HepG2 (cell line): ENCODE measurements at regions not wholly inside any gene's neighbourhood (a gene's known extent, or its start where the extent isn't known, plus 50 kb on each side); places are given as distances from the start of the nearest gene placed in this dataset.

Experiments used
- CTCF ChIP-seq: sonication (generic); formaldehyde crosslinking; IDR thresholded peaks from 2 replicates; pipeline ENCODE4 v1.5.0; 2020; ENCODE audit warnings: mild to moderate bottlenecking, missing genetic modification reagents, moderate library complexity
- FOXK2 ChIP-seq: fragments of 450-650 bp; IDR thresholded peaks from 2 replicates; pipeline ENCODE4 v1.6.1; 2016
- GLI4 ChIP-seq: sonication (generic); formaldehyde crosslinking; IDR thresholded peaks from 2 replicates; pipeline ENCODE4 v1.5.1; 2020; ENCODE audit warnings: missing genetic modification reagents, mild to moderate bottlenecking, moderate library complexity, borderline replicate concordance
- HCFC1 ChIP-seq: fragments of 150-350 bp; IDR thresholded peaks from 2 replicates; pipeline ENCODE4 v1.6.1; 2014; ENCODE audit warnings: low read depth, low read length
- HMGXB4 ChIP-seq, 2 experiments: sonication (generic) in 1 of 2; formaldehyde crosslinking in 1 of 2; IDR thresholded peaks; 2 replicates each; pipeline versions ENCODE4 v1.4.0 to v1.6.1; 2018 to 2020; ENCODE audit warnings: missing genetic modification reagents in 2 of 2, borderline replicate concordance in 1 of 2, low read depth in 1 of 2, mild to moderate bottlenecking in 1 of 2, missing biosample characterization in 1 of 2
- MAX ChIP-seq: IDR thresholded peaks from 2 replicates; pipeline ENCODE4 v1.6.1; 2012; ENCODE audit warnings: inconsistent platforms
- STAG1 ChIP-seq: sonication (generic); formaldehyde crosslinking; IDR thresholded peaks from 2 replicates; pipeline ENCODE4 v1.4.0; 2020; ENCODE audit warnings: missing genetic modification reagents
- ZBTB20 ChIP-seq: sonication (generic); formaldehyde crosslinking; IDR thresholded peaks from 2 replicates; pipeline ENCODE4 v1.8.1; 2023; ENCODE audit warnings: missing genetic modification reagents, low read depth, mild to moderate bottlenecking, borderline replicate concordance
- ZBTB33 ChIP-seq: sonication (generic); formaldehyde crosslinking; IDR thresholded peaks from 2 replicates; pipeline ENCODE4 v1.4.0; 2020; ENCODE audit warnings: missing genetic modification reagents
- ZKSCAN1 ChIP-seq: fragments of 150-350 bp; IDR thresholded peaks from 2 replicates; pipeline ENCODE4 v1.6.1; 2014; ENCODE audit warnings: low read length
- ZNF367 ChIP-seq: sonication (generic); formaldehyde crosslinking; IDR thresholded peaks from 2 replicates; pipeline ENCODE4 v1.4.0; 2020; ENCODE audit warnings: missing genetic modification reagents, borderline replicate concordance
- ZNF552 ChIP-seq: sonication (generic); formaldehyde crosslinking; IDR thresholded peaks from 2 replicates; pipeline ENCODE4 v1.9.0; 2022; ENCODE audit warnings: missing genetic modification reagents, mild to moderate bottlenecking, borderline replicate concordance
- ZNF644 ChIP-seq: IDR thresholded peaks from 2 replicates; pipeline ENCODE4 v1.6.1; 2016; ENCODE audit warnings: low read depth
- TF ChIP-seq, protein P1 (sequence below): sonication (generic); formaldehyde crosslinking; IDR thresholded peaks from 2 replicates; pipeline ENCODE4 v1.8.1; 2023; ENCODE audit warnings: mild to moderate bottlenecking, missing genetic modification reagents

- TF ChIP-seq ZBTB33 (no peak), HCFC1 (no peak), ZNF367 (CRISPR knock-in tag) (no peak), CTCF (no peak), GLI4 (CRISPR knock-in tag) (no peak), STAG1 (CRISPR knock-in tag) (no peak), MAX (no peak), HMGXB4 (CRISPR knock-in tag; IDR thresholded peaks at IDR 0.05; ENCODE audit: borderline replicate concordance in 1 of 2, low read depth in 1 of 2) (no peak), FOXK2 (no peak), ZNF644 (CRISPR knock-in tag) (no peak), ZKSCAN1 (no peak), ZBTB20 (no peak), ZNF552 (CRISPR knock-in tag) (no peak)
- TF ChIP-seq, protein P1, sequence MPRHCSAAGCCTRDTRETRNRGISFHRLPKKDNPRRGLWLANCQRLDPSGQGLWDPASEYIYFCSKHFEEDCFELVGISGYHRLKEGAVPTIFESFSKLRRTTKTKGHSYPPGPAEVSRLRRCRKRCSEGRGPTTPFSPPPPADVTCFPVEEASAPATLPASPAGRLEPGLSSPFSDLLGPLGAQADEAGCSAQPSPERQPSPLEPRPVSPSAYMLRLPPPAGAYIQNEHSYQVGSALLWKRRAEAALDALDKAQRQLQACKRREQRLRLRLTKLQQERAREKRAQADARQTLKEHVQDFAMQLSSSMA (CRISPR knock-in tag): no peak
These were observed 275.3 kb upstream of the MKLN1 start for GRCh38 chr7:131052285-131052904.
